ENCODE measurements at regions not wholly inside any gene's neighbourhood (a gene's known extent, or its start where the extent isn't known, plus 50 kb on each side); places are given as distances from the start of the nearest gene placed in this dataset.

DNA sequence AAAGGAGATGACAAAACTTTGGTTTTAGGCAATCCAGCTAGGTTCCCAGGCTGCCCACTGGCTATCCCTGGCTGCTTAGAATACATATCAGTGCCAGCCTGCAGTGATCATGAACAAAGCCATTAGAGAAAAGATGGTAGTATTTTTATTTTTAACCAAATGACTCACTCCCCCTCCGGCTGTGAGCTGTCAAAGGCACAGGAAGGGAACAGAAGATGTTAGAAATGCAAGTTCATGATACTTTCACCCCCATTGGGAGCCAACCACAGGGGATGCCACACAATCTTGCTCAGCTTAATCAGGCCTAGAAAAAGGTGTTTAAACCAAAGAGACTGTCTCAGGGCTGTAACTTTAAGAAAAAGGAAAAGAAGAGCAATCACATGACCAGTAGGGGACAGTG, 70.3 kb upstream of the ASTN2 start:
- DNase-seq (ENCODE audit: low spot score) (no peak), ATAC-seq (ENCODE audit: insufficient number of reproducible peaks, low FRiP score, low read depth) (no peak)
- no peaks in the 10 kb centered on the region for H3K9me3 ChIP-seq
- TF ChIP-seq, protein P1, sequence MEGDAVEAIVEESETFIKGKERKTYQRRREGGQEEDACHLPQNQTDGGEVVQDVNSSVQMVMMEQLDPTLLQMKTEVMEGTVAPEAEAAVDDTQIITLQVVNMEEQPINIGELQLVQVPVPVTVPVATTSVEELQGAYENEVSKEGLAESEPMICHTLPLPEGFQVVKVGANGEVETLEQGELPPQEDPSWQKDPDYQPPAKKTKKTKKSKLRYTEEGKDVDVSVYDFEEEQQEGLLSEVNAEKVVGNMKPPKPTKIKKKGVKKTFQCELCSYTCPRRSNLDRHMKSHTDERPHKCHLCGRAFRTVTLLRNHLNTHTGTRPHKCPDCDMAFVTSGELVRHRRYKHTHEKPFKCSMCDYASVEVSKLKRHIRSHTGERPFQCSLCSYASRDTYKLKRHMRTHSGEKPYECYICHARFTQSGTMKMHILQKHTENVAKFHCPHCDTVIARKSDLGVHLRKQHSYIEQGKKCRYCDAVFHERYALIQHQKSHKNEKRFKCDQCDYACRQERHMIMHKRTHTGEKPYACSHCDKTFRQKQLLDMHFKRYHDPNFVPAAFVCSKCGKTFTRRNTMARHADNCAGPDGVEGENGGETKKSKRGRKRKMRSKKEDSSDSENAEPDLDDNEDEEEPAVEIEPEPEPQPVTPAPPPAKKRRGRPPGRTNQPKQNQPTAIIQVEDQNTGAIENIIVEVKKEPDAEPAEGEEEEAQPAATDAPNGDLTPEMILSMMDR (IDR thresholded peaks at IDR 0.05) = no peak
- no peaks in the 10 kb centered on the region for H3K27me3 ChIP-seq (replicated peaks; ENCODE audit: insufficient read depth)
- H3K4me1 ChIP-seq (ENCODE audit: control insufficient read depth in 1 of 2, low read depth in 2 of 2) = no peaks in the 10 kb centered on the region
- H3K27ac ChIP-seq = no peak overlapping the region
- H3K4me3 ChIP-seq = no peak overlapping the region
- H3K36me3 ChIP-seq = no peaks in the 10 kb centered on the region

DNA sequence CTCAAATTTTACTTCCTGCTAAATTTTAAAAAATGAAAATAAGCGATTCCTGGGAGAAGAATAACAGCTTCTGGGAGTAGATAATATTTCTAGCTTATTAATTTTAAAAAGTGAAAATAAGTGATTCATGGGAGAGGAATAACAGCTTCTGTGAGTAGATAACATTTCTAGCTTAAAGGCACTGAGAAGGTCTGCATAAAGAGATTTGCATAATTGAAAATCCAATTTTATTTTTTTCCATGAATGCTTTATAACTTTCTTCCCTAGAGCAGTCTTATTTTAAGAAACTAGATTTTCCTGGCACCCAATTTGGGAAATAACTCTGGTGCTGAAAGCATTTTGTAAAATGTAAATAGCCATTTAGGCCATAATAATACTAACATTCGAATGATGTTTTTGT, 65.9 kb upstream of the ASTN2 start:
- Histone ChIP-seq H3K27me3 (replicated peaks; ENCODE audit: insufficient read depth) (no peaks in the 10 kb centered on the region), H3K36me3 (no peaks in the 10 kb centered on the region), H3K4me1 (ENCODE audit: control insufficient read depth in 1 of 2, low read depth in 2 of 2) (no peaks in the 10 kb centered on the region), H3K4me3 (no peak overlapping the region), H3K9me3 (no peaks in the 10 kb centered on the region), H3K27ac (no peak overlapping the region)
- TF ChIP-seq, protein P1 (IDR thresholded peaks at IDR 0.05) = no peak
- ATAC-seq (ENCODE audit: insufficient number of reproducible peaks, low FRiP score, low read depth) (no peak), DNase-seq (ENCODE audit: low spot score) (no peak)

DNA sequence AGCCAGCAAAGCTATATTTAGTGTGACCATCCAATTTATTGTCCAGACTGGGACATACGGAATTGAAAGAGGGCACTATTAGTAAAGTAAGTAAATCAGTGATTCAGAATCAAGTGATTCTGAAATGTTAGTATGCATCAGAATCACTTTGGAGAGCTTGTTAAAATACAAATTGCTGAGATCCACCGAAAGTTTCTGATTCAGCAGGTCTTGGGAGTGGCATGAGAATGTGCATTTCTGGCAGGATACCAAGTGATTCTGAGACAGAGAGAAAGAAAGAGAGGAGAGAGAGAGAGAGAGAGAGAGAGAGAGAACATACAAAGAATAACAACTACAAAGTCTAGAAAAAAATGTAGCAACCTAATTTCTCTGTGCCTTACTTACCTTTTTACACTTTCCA, 65.4 kb upstream of the ASTN2 start:
- no peaks in the 10 kb centered on the region for H3K27me3 ChIP-seq (replicated peaks; ENCODE audit: insufficient read depth)
- ATAC-seq (ENCODE audit: insufficient number of reproducible peaks, low FRiP score, low read depth) (no peak), DNase-seq (ENCODE audit: low spot score) (no peak)
- TF ChIP-seq, protein P1 (IDR thresholded peaks at IDR 0.05) = no peak
- H3K4me3 ChIP-seq = no peak overlapping the region
- no peaks in the 10 kb centered on the region for H3K9me3 ChIP-seq
- H3K27ac ChIP-seq = no peak overlapping the region
- no peaks in the 10 kb centered on the region for H3K36me3 ChIP-seq
- no peaks in the 10 kb centered on the region for H3K4me1 ChIP-seq (ENCODE audit: control insufficient read depth in 1 of 2, low read depth in 2 of 2)

DNA sequence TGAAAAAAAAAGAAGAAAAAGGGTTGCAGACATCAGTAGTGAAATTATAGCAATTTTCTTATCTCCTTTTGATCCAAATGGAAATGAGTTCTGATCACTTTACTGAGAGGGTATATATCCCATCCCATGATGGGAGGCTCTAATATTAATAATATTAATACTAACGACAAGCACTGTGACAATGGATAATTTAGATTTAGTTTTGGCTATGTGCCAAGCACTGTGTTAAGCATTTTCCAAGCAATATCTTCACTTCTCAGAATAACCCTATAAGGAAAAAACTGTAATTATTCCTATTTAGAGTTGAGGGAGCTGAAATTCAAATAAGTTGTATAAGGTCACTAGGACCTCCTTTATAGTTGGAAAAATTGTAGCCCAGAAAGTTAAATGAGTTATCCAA, 58.4 kb upstream of the ASTN2 start:
- DNase-seq (ENCODE audit: low spot score) (no peak), ATAC-seq (ENCODE audit: insufficient number of reproducible peaks, low FRiP score, low read depth) (no peak)
- Histone ChIP-seq H3K27me3 (replicated peaks; ENCODE audit: insufficient read depth) (no peaks in the 10 kb centered on the region), H3K4me3 (no peak overlapping the region), H3K9me3 (no peaks in the 10 kb centered on the region), H3K36me3 (no peaks in the 10 kb centered on the region), H3K27ac (no peak overlapping the region), H3K4me1 (ENCODE audit: control insufficient read depth in 1 of 2, low read depth in 2 of 2) (no peaks in the 10 kb centered on the region)
- TF ChIP-seq, protein P1 (IDR thresholded peaks at IDR 0.05) = no peak

DNA sequence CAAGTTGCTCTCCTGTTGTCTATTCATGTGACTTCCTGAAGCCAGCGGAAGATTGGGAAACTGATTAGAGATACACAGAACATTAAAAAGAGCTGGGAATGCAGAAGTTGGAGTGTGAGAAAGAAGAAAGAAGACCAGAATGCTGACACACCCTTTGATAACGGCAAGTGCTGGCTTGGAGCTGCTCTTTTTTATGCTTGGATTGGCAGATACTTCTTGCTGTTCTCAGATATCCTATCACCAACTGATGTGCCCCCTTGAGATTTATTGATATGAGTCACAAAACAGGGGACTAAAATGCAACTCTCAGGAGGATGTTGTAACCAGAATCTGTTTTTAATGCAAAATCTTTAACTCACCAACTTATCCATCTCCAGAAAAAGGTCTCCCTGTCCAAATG, 56.0 kb upstream of the ASTN2 start:
- H3K9me3 ChIP-seq = no peaks in the 10 kb centered on the region
- DNase-seq (ENCODE audit: low spot score) = no peak
- no peaks in the 10 kb centered on the region for H3K4me1 ChIP-seq (ENCODE audit: control insufficient read depth in 1 of 2, low read depth in 2 of 2)
- no peaks in the 10 kb centered on the region for H3K27me3 ChIP-seq (replicated peaks; ENCODE audit: insufficient read depth)
- no peak overlapping the region for H3K4me3 ChIP-seq
- no peaks in the 10 kb centered on the region for H3K36me3 ChIP-seq
- no peak overlapping the region for H3K27ac ChIP-seq
- no peak for ATAC-seq (ENCODE audit: insufficient number of reproducible peaks, low FRiP score, low read depth)
- TF ChIP-seq, protein P1 (IDR thresholded peaks at IDR 0.05) = no peak

All from thoracic aorta (tissue), 2 donors.